Cardiac septum (tissue), 1 donor: ENCODE measurements at regions not wholly inside any gene's neighbourhood (a gene's known extent, or its start where the extent isn't known, plus 50 kb on each side); places are given as distances from the start of the nearest gene placed in this dataset.
"Not testable (repeated sequence)": the region's sequence is repeated elsewhere in the genome, so short reads cannot be mapped to it uniquely, and the experiment has no call there.

Experiments
- DNase-seq: peaks from one replicate; pipeline ENCODE4 v3.0.0-alpha.2; 2020; ENCODE audit warnings: low spot score
- intact Hi-C: fragments of 100-400 bp; cut with DNase I; formaldehyde crosslinking; loops from one replicate; pipeline ENCODE4 v1.14.0; 2022
- donor health status: DM: no; HTN: no; CAD: no.

GRCh38 chr2:43019025-43019367 is 207.4 kb downstream of the ZFP36L2 start:
- intact Hi-C loops: no loop called here
- DNase-seq: peak; percentile 77

DNA sequence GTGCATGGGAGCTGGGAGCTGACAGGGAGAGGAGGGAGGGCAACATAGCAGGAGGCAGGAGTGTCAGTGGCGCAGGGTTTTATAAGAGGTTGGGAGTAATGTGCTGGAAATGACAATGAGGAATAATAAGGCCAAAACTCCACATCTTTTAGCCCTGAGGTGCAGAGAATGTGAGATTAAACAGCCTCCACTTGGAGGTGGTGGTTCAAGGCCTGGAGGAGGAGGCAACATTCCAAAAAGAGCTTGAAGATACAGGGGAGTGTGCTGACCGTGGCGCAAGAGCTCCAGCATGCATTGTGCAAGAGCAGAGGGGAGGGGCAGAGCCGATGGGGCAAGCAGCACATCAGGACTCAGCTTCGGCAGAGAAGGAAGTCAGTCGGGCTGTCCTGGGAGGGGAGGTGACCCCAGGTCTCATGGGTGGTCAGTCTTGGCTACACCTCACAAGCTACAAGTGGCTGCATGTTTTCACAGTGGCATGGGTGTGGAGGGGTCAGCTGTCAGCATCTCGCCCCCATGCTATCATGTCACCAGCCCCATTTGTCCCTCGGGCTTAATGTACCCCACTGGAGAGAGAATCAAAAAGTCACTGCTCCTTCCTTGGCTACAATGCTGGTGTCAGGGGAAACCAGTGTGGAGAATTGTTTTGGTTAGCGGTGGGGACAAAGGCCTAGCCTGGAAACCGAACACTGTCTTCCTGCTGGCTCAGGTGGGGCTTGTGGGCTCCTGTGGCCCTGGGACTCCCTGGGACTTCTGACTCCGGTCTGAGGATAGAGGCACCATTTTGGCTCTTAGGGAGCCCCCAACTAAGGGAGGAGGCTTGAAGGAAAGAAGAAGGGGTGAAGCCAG is 208.0 kb downstream of the ZFP36L2 start:
- intact Hi-C loops: no loop called here
- DNase-seq: peak; percentile 94

DNA sequence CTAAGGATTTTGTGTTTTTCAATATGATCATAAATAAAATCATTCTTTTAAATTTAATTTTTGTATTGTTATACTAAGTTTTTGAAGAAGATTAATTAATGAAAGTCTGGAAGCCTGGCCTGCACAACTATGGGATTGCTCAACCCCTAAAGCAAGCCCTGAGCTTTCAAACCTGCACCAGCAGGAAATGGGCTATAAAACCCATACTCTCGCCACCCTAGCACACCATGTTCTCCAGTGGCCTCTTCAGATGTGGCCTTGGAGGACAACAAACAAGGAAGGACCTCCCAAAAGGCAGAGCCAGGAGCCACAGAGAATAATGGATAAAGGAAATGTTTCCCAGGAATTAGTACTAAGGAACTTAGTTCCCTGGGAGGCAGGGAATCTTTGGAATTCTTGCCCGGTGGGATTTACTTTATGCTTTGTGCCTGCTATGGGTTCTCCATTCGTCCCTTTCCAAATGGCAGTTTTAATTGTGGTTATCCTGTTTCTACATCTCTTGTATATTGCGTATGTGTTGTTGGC is 212.5 kb downstream of the ZFP36L2 start:
- intact Hi-C loops: no loop called here
- peak; percentile 24 for DNase-seq

GRCh38 chr2:43012966-43013365 is 213.4 kb downstream of the ZFP36L2 start:
- no peak for DNase-seq
- intact Hi-C loops: no loop called here

DNA sequence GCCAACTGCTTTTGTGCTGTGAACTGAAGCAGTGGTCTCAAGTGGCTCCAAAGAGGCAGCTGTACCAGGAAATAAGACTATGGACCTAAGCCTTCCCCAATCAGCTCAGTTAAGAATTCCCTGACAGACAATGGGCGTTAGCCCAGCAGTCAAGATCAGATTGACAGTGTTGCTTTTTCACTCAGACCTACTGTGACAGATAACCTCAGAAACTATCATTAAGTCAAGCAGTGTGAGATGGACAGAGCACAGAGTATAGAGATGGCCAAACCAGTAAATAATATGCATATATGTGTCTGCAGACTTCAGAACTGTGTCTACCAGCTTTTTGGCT is 215.3 kb downstream of the ZFP36L2 start:
- DNase-seq: peak; percentile 53
- intact Hi-C loops: no loop called here

DNA sequence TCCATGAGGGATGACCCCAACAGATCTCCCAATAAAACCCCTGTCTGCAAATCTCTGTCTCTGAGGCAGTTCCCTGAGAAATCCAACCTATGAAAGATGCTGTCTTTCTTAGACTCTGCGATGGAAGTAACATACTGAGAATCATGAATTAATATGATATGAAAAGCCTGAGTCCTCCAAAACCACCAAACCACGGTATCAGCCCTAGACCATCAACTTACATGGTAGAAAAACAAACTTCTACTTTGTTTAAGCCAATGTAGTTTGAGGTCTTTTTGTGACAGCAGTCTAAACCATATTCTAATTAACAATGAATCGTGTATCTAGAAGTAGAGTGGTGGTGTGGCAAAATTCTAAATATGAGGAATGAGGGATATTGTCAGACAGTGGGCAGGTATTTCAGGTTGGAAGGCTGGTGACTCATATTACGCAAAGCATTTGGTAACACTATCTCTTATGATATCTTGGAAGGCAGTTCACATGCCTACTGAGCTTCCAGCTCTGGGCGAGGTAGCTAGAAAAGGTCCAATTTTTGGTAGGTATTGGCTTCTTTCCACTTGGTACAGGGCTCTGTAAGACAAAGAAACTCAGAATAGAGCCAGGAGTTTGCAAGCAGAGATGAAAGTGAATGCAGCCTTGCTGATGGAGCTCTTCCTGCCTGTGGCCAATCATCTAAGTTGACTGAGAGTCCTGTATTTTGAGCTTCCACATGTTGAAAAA is 215.8 kb downstream of the ZFP36L2 start:
- DNase-seq: no peak
- intact Hi-C loops: no loop called here

GRCh38 chr2:43009448-43009847 is 217.0 kb downstream of the ZFP36L2 start:
- no peak for DNase-seq
- intact Hi-C loops: no loop called here

DNA sequence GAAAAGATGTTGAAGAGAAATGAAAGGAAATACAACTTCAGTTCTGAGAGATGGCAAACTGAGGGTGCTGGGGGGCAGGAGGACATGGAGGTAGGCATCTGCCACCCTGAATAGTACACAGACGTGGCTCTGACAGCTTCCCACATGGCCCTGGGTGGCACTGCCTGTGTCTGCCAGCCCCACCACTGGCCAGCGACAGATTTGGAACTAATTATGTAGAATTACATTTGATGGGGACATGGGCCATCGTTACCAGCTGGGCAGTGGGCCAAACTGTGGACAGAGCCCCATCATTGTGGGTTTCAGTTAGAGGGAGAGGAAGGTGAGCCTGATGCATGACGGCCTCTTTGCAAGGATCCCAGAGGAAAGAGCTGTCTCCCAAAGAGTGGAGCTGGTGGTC is 216.0 kb upstream of the HAAO start:
- intact Hi-C loops: no loop called here
- DNase-seq: no peak

- peak; percentile 46 for DNase-seq
- intact Hi-C loops: no loop called here
These were observed 215.5 kb upstream of the HAAO start for GRCh38 chr2:43007901-43008300.

DNA sequence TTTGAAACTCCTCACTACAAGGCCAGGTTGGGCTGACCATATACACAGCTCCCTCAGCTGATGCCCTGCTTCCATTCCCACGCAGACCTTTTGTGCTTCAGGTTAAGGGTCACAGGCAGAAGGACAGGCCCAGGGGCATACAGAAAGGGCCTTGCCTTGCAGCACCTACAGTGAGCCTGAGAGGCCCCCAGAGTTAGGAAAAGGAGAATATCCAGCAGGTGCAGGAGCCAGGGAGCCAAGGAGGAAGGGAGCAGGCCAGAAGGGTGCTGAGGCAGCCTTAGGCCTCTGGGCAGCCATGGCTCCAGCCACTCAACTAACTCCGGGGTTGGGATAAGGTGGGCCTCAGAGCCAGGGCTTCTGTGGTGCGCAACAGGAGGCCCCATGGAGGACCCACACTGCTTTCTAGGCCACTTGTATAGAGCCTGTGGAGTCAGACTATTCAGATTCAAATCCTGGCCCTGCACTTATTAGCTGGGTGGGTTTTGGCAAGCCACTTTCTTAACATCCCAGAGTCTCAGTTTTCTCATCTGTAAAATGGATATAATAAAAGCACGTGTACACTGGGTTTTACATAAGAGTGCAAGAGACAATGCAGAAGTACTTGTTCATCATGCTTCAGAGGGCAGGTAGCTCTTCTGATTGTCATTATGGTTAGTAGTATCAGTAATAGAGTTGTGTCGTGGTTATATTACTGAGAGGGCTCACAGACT is 214.6 kb upstream of the HAAO start:
- peak; percentile 63 for DNase-seq
- intact Hi-C loops: no loop called here

DNA sequence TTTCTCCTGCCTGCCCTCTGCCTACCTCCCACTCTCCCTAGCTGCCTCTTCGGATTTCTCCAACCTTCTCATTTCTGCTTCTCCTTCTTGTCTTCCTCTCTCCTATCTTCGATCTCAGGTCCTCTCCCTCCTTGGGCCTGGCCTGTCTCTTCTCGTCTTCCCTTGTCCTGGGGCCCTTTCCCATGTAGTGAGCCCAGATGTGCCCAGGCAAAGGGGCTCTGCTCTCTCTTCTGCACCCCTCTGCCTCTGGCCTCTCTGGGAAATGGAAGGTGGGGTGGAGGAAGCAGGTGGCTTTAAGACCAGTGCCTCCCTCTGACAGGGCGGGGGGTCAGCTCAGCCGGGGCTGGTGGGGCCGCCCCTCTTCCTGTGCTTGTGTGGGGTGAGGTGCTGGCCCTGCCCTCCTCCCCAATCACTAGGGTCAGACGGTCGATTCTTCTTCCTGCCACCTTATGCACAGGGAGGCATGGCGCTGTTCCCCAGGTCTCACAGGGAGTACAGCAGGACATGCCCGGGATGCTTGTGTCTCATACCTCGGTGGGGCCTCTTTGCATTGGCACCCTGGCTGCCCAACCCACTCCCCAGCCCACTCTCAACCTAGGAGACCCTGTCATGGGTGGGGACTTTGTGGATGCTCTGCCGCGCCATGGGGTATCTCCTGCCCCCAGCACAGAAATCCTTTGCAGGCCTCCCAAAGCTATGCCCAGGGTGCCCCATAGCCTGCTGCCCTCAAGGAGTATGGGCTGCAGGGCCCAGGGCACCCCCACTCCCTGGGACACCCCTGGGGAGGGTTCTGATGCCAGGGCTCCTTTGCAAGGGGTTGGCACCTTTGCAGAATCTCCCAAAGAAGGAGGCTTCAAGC is 213.8 kb upstream of the HAAO start:
- peak; percentile 70 for DNase-seq
- intact Hi-C loops: no loop called here

GRCh38 chr2:43005245-43005974 is 213.0 kb upstream of the HAAO start:
- intact Hi-C loops: no loop called here
- DNase-seq: peak; percentile 46

- DNase-seq: no peak
These were observed 212.5 kb upstream of the HAAO start for GRCh38 chr2:43004879-43005244.

GRCh38 chr2:43004126-43004865 is 211.9 kb upstream of the HAAO start:
- peak; percentile 24 for DNase-seq
- intact Hi-C loops: not testable (repeated sequence)

More at GRCh38 chr2:43004879-43005244, 212.5 kb upstream of the HAAO start:
- intact Hi-C loops: no loop called here

DNA sequence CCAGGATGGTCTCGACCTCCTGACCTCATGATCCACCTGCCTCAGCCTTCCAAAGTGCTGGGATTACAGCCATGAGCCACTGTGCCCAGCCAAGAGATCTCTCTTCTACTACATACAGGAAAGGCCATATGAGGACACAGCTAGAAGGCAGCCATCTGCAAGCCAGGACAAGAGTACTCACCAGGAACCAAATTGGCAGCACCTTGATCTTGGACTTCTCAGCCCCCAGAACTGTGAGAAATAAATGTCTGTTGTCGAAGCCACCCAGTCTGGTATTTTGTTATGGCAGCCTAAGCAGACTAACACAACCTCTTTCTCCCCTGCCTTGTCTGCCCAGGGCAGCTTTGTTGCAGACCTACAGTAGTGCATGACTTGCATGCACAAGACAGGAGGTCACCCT is 211.3 kb upstream of the HAAO start:
- intact Hi-C loops: no loop called here
- peak; percentile 19 for DNase-seq

DNA sequence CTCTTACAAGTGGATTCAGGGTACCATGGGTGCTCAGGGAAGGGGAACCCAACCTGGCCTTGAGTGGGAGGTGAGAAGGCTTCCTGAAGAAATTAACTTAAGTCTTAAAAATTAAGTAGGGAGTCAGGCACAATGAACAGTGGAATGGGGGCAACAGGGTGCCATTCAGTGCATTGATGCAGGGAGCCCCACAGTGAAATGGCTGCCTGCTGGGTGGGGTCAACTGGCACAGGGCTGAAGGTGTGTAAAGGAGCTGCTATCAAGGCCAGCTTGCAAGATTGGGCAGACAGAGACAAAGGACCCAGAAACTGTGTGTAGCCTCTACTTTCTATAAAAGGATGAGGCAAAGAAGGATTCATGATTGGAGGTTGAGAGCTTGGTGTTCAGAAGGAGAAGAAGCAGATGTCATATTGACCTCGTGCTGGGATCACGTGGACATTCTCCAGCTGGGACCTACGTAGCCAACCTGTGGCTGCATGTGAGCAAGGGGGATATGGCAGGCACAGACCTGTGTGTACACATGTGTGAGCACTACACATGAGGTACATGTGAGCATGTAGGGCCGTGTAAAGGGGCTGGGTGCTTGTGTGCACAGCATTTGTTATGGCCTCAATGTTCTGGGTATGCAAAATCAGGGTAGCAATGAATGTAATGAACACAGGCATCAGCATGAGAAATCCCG is 209.5 kb upstream of the HAAO start:
- peak; percentile 33 for DNase-seq
- intact Hi-C loops: no loop called here

DNA sequence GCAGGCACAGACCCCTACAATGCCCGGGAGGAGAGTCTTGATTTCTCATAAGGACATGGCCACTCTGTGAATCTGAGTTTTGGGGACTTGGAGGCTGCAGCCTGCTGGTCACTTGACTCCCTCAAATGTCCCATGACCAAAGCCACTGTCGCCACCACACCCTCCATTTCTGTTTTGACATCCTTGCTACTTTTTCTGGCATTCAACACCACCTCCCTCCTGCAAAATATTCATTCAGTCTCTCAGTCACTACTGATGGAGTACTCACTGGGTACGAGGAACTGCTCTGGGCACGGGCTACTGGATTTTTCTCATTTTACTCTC is 208.6 kb upstream of the HAAO start:
- DNase-seq: no peak
- intact Hi-C loops: no loop called here
